ENCODE measurements at regions not wholly inside any gene's neighbourhood (a gene's known extent, or its start where the extent isn't known, plus 50 kb on each side); places are given as distances from the start of the nearest gene placed in this dataset.

DNA sequence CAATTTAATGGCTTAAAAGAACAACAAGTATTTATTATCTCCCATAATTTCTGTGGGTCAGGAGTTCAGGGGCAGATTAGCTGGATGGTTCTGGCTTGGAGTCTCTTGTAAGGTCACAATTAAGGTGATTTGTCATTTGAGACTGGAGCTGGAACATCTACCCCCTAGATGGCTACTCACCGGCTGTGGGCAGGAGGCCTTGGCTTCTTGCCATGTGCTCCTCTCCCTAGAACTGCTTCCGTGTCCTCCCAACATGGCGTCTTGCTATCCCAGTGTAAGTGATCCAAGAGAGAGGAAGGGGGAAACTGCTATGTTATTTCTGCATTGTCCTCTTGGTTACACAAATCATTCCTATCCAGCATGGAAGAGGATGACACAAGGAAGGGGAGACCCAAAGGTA is 210.2 kb upstream of the ECI2 start (continued):
- TF ChIP-seq, protein P1, sequence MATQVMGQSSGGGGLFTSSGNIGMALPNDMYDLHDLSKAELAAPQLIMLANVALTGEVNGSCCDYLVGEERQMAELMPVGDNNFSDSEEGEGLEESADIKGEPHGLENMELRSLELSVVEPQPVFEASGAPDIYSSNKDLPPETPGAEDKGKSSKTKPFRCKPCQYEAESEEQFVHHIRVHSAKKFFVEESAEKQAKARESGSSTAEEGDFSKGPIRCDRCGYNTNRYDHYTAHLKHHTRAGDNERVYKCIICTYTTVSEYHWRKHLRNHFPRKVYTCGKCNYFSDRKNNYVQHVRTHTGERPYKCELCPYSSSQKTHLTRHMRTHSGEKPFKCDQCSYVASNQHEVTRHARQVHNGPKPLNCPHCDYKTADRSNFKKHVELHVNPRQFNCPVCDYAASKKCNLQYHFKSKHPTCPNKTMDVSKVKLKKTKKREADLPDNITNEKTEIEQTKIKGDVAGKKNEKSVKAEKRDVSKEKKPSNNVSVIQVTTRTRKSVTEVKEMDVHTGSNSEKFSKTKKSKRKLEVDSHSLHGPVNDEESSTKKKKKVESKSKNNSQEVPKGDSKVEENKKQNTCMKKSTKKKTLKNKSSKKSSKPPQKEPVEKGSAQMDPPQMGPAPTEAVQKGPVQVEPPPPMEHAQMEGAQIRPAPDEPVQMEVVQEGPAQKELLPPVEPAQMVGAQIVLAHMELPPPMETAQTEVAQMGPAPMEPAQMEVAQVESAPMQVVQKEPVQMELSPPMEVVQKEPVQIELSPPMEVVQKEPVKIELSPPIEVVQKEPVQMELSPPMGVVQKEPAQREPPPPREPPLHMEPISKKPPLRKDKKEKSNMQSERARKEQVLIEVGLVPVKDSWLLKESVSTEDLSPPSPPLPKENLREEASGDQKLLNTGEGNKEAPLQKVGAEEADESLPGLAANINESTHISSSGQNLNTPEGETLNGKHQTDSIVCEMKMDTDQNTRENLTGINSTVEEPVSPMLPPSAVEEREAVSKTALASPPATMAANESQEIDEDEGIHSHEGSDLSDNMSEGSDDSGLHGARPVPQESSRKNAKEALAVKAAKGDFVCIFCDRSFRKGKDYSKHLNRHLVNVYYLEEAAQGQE (IDR thresholded peaks at IDR 0.05; ENCODE audit: unreplicated experiment) = no peak

DNA sequence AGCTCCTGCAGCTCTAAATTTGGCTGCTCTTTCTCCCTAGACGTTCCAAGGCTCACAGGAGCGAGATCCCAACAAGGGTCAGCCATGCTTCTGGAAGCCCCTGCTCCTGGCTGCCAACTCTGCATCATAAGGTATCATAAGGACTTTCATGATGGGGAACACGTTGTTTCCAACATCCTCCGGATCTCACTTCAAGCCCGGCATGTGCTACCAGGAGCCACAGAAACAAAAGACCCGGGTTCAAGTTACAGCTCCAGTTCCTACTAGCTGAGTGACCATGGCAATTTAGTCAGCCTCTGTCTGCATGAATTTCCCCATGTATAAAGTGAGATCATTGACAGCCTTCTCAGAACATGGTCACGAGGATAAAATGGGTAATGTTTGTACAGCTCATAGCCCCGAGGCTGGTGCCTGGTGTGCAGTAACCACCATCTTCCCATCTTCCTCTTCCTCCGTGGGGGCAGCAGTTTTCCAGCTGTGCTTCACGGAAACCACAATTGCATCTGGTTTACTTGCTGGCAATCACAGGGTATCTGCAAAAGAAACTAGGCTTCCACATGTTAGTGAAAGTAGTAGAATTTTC is 209.0 kb upstream of the ECI2 start:
- peaks cover 7% of the 10 kb centered on the region; the same call in 2 of the 3 replicates for H3K4me1 Mint-ChIP-seq
- no peaks in the 10 kb centered on the region for H3K27me3 Mint-ChIP-seq (ENCODE audit: insufficient read depth, low read depth, poor library complexity)
- H3K9me2 ChIP-seq (ENCODE audit: insufficient read depth) = no peaks in the 10 kb centered on the region
- H3K27ac Mint-ChIP-seq = no peak overlapping the region
- ATAC-seq = no peak
- no peaks in the 10 kb centered on the region; the same call in 2 of the 3 replicates for H3K9me3 Mint-ChIP-seq
- H3K36me3 Mint-ChIP-seq (ENCODE audit: low read depth) = no peaks in the 10 kb centered on the region; the same call in 2 of the 3 replicates
- H3K36me3 ChIP-seq (ENCODE audit: insufficient read depth) = no peaks in the 10 kb centered on the region
- no peak overlapping the region for H3K4me3 ChIP-seq
- H3K27ac ChIP-seq (ENCODE audit: low read depth) = no peak overlapping the region
- no peak overlapping the region for H3K4me2 ChIP-seq
- no peak overlapping the region for H3K4me3 Mint-ChIP-seq
- no peaks in the 10 kb centered on the region for H4K20me1 ChIP-seq (replicated peaks; ENCODE audit: insufficient read depth)
- H3F3A ChIP-seq (replicated peaks; ENCODE audit: low read depth) = no peaks in the 10 kb centered on the region
- H3K4me1 ChIP-seq (ENCODE audit: insufficient read depth) = no peaks in the 10 kb centered on the region
- DNase-seq (ENCODE audit: low spot score) = no peak
- H2AFZ ChIP-seq = peak overlapping the region; percentile 7; the same call in 1 of the 2 replicates
- H3K27me3 ChIP-seq (ENCODE audit: insufficient read depth) = no peaks in the 10 kb centered on the region
- no peaks in the 10 kb centered on the region for H3K79me2 ChIP-seq (replicated peaks; ENCODE audit: insufficient read depth)
- no peak for TF ChIP-seq JUNB (IDR thresholded peaks at IDR 0.05; ENCODE audit: unreplicated experiment)
- TF ChIP-seq STAT1 (IDR thresholded peaks at IDR 0.05; ENCODE audit: unreplicated experiment) = no peak
- TF ChIP-seq, protein P2, sequence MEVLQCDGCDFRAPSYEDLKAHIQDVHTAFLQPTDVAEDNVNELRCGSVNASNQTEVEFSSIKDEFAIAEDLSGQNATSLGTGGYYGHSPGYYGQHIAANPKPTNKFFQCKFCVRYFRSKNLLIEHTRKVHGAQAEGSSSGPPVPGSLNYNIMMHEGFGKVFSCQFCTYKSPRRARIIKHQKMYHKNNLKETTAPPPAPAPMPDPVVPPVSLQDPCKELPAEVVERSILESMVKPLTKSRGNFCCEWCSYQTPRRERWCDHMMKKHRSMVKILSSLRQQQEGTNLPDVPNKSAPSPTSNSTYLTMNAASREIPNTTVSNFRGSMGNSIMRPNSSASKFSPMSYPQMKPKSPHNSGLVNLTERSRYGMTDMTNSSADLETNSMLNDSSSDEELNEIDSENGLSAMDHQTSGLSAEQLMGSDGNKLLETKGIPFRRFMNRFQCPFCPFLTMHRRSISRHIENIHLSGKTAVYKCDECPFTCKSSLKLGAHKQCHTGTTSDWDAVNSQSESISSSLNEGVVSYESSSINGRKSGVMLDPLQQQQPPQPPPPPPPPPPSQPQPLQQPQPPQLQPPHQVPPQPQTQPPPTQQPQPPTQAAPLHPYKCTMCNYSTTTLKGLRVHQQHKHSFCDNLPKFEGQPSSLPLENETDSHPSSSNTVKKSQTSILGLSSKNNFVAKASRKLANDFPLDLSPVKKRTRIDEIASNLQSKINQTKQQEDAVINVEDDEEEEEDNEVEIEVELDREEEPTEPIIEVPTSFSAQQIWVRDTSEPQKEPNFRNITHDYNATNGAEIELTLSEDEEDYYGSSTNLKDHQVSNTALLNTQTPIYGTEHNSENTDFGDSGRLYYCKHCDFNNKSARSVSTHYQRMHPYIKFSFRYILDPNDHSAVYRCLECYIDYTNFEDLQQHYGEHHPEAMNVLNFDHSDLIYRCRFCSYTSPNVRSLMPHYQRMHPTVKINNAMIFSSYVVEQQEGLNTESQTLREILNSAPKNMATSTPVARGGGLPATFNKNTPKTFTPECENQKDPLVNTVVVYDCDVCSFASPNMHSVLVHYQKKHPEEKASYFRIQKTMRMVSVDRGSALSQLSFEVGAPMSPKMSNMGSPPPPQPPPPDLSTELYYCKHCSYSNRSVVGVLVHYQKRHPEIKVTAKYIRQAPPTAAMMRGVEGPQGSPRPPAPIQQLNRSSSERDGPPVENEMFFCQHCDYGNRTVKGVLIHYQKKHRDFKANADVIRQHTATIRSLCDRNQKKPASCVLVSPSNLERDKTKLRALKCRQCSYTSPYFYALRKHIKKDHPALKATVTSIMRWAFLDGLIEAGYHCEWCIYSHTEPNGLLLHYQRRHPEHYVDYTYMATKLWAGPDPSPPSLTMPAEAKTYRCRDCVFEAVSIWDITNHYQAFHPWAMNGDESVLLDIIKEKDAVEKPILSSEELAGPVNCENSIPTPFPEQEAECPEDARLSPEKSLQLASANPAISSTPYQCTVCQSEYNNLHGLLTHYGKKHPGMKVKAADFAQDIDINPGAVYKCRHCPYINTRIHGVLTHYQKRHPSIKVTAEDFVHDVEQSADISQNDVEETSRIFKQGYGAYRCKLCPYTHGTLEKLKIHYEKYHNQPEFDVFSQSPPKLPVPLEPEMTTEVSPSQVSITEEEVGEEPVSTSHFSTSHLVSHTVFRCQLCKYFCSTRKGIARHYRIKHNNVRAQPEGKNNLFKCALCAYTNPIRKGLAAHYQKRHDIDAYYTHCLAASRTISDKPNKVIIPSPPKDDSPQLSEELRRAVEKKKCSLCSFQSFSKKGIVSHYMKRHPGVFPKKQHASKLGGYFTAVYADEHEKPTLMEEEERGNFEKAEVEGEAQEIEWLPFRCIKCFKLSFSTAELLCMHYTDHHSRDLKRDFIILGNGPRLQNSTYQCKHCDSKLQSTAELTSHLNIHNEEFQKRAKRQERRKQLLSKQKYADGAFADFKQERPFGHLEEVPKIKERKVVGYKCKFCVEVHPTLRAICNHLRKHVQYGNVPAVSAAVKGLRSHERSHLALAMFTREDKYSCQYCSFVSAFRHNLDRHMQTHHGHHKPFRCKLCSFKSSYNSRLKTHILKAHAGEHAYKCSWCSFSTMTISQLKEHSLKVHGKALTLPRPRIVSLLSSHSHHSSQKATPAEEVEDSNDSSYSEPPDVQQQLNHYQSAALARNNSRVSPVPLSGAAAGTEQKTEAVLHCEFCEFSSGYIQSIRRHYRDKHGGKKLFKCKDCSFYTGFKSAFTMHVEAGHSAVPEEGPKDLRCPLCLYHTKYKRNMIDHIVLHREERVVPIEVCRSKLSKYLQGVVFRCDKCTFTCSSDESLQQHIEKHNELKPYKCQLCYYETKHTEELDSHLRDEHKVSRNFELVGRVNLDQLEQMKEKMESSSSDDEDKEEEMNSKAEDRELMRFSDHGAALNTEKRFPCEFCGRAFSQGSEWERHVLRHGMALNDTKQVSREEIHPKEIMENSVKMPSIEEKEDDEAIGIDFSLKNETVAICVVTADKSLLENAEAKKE (CRISPR knock-in tag; IDR thresholded peaks at IDR 0.05) = no peak
- TF ChIP-seq, protein P1 (IDR thresholded peaks at IDR 0.05; ENCODE audit: unreplicated experiment) = no peak
- TF ChIP-seq, protein P3, sequence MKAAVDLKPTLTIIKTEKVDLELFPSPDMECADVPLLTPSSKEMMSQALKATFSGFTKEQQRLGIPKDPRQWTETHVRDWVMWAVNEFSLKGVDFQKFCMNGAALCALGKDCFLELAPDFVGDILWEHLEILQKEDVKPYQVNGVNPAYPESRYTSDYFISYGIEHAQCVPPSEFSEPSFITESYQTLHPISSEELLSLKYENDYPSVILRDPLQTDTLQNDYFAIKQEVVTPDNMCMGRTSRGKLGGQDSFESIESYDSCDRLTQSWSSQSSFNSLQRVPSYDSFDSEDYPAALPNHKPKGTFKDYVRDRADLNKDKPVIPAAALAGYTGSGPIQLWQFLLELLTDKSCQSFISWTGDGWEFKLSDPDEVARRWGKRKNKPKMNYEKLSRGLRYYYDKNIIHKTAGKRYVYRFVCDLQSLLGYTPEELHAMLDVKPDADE (IDR thresholded peaks at IDR 0.05) = no peak
- no peak for TF ChIP-seq ZNF331 (CRISPR knock-in tag; IDR thresholded peaks at IDR 0.05; ENCODE audit: low read depth)
- TF ChIP-seq, protein P4, sequence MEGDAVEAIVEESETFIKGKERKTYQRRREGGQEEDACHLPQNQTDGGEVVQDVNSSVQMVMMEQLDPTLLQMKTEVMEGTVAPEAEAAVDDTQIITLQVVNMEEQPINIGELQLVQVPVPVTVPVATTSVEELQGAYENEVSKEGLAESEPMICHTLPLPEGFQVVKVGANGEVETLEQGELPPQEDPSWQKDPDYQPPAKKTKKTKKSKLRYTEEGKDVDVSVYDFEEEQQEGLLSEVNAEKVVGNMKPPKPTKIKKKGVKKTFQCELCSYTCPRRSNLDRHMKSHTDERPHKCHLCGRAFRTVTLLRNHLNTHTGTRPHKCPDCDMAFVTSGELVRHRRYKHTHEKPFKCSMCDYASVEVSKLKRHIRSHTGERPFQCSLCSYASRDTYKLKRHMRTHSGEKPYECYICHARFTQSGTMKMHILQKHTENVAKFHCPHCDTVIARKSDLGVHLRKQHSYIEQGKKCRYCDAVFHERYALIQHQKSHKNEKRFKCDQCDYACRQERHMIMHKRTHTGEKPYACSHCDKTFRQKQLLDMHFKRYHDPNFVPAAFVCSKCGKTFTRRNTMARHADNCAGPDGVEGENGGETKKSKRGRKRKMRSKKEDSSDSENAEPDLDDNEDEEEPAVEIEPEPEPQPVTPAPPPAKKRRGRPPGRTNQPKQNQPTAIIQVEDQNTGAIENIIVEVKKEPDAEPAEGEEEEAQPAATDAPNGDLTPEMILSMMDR (conservative IDR thresholded peaks at IDR 0.05; ENCODE audit: low read depth in 2 of 2) = no peak

Measured in GM23338 (cell line).